H1 (cell line): ENCODE measurements at regions not wholly inside any gene's neighbourhood (a gene's known extent, or its start where the extent isn't known, plus 50 kb on each side); places are given as distances from the start of the nearest gene placed in this dataset.

ENCODE experiments used
- POU5F1 ChIP-seq: IDR thresholded peaks from 2 replicates; pipeline ENCODE4 v1.6.1; 2011; ENCODE audit warnings: low read depth, mild to moderate bottlenecking, low read length, moderate library complexity
- TBP ChIP-seq: IDR thresholded peaks from 2 replicates; pipeline ENCODE4 v1.6.1; 2011; ENCODE audit warnings: low read depth, low read length, improper control_type of control experiment

GRCh38 chr15:23859008-23859407 lies 171.9 kb upstream of the NDN start (continued):
- TF ChIP-seq POU5F1 (no peak), TBP (no peak)
